Retinal pigment epithelial cell (primary cell): ENCODE measurements at regions not wholly inside any gene's neighbourhood (a gene's known extent, or its start where the extent isn't known, plus 50 kb on each side); places are given as distances from the start of the nearest gene placed in this dataset.

Experiments used
- DNase-seq: peaks from one replicate; pipeline ENCODE4 v3.0.0-alpha.2; 2010; ENCODE audit warnings: low read depth
- H3K4me3 ChIP-seq: 2 replicates; pipeline ENCODE4 v1.5.1; 2011; ENCODE audit warnings: mild to moderate bottlenecking, low read length, control low read depth, moderate library complexity
- TF ChIP-seq, protein P1 (sequence below): conservative IDR thresholded peaks from 2 replicates; pipeline ENCODE4 v1.5.1; 2011; ENCODE audit warnings: low read depth, low read length, control low read depth, inconsistent platforms

DNA sequence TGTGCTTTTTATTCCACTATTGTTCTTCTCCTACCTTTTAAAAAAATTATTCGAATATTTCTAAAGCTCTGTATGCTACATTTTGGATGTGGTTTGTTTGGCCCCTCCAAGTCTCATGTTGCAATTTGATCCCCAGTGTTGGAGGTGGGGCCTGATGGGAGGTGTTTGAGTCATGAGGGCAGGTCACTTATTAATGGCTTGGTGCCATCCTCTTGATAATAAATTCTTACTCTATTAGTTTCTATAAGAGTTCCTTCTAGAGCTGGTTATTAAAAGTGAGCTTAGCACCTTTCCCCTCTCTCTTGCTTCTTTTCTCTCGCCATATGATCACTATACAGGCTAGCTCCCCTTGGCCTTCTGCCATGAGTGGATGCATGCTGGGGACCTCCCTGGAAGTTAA is 445.6 kb upstream of the PDE3A start:
- no peak overlapping the region for H3K4me3 ChIP-seq
- TF ChIP-seq, protein P1, sequence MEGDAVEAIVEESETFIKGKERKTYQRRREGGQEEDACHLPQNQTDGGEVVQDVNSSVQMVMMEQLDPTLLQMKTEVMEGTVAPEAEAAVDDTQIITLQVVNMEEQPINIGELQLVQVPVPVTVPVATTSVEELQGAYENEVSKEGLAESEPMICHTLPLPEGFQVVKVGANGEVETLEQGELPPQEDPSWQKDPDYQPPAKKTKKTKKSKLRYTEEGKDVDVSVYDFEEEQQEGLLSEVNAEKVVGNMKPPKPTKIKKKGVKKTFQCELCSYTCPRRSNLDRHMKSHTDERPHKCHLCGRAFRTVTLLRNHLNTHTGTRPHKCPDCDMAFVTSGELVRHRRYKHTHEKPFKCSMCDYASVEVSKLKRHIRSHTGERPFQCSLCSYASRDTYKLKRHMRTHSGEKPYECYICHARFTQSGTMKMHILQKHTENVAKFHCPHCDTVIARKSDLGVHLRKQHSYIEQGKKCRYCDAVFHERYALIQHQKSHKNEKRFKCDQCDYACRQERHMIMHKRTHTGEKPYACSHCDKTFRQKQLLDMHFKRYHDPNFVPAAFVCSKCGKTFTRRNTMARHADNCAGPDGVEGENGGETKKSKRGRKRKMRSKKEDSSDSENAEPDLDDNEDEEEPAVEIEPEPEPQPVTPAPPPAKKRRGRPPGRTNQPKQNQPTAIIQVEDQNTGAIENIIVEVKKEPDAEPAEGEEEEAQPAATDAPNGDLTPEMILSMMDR, result no peak
- no peak for DNase-seq

GRCh38 chr12:19924360-19924759 is 444.0 kb upstream of the PDE3A start:
- no peak overlapping the region for H3K4me3 ChIP-seq
- no peak for DNase-seq
- TF ChIP-seq, protein P1, result no peak

DNA sequence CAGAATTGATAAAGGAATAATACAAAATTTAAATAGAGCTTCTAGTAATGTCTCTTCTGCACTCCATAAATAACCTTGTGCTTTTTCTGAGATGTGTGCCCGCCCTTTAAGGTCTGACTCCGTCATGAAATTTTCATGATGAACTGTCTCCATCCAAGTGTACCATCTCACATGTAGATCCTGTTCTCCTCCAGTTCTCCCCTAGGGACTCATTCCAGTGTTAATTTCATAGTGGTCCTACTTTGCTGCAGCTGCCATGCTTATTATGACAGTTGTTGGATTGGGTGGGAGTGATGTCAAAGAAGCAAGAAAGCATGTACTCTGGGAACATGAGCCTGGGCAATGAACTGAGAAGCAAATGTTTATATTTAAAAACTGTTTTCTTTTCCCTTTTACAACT is 442.5 kb upstream of the PDE3A start:
- no peak overlapping the region for H3K4me3 ChIP-seq
- TF ChIP-seq, protein P1, result no peak
- DNase-seq, result no peak

DNA sequence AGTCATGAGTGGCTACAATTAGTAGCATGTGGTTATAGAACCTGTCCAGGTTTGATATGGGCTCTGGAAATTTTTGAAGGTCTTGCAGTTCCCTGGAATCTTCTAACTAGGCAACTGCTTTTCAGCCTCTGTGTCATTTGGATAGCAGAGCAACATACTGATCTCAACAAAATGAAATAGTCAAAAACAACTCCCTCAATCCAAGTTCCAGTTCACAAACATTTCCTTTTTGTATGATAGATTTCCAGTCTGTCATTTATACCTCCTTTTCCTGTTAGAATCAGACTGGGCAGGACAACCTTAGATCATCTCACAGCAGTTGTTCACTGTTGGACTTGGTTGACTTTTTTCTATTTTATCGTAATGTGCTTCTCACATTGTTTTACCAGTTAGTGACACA is 442.1 kb upstream of the PDE3A start:
- no peak for DNase-seq
- H3K4me3 ChIP-seq, result no peak overlapping the region
- TF ChIP-seq, protein P1, result no peak

GRCh38 chr12:19927661-19928060 is 440.7 kb upstream of the PDE3A start:
- no peak for DNase-seq
- no peak overlapping the region for H3K4me3 ChIP-seq
- TF ChIP-seq, protein P1, result no peak

- no peak for DNase-seq
These were observed 435.9 kb upstream of the PDE3A start for GRCh38 chr12:19932413-19932812.

DNA sequence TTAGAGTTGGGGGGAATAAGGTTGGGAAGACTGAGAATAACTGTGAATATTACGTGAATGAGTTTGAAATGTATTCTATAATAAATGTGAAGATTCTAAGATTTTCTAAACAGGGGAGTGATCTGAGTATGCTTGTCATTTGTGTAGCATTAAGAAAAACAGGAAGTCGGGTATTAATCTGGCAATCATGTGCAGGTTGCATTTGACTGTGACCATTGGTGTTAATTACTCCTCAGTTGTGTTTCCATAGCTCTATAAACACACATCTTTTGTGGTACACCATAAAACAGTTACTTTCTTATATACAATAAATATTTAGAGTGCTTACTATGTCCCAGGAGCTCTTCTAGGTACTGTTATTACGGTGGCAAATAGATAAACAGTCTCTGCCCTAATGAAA is 434.4 kb upstream of the PDE3A start:
- no peak overlapping the region for H3K4me3 ChIP-seq
- TF ChIP-seq, protein P1, result no peak
- DNase-seq, result no peak

More at GRCh38 chr12:19932413-19932812, 435.9 kb upstream of the PDE3A start:
- no peak overlapping the region for H3K4me3 ChIP-seq
- TF ChIP-seq, protein P1, result no peak
